ENCODE measurements at regions not wholly inside any gene's neighbourhood (a gene's known extent, or its start where the extent isn't known, plus 50 kb on each side); places are given as distances from the start of the nearest gene placed in this dataset.

GRCh38 chr3:40719660-40720287 lies 195.0 kb downstream of the ZNF621 start:
- no peaks in the 10 kb centered on the region for H3K9me3 ChIP-seq
- intact Hi-C loops (cut with DNase I) = no loop called here
- no peak for DNase-seq (ENCODE audit: extremely low spot score in 2 of 2)
- H3K4me3 ChIP-seq = no peak overlapping the region
- H3K27me3 ChIP-seq = no peaks in the 10 kb centered on the region
- no peaks in the 10 kb centered on the region for H3K4me1 ChIP-seq
- no peak overlapping the region for H3K27ac ChIP-seq
- TF ChIP-seq POLR2A (IDR thresholded peaks at IDR 0.05) (no peak), POLR2AphosphoS5 (IDR thresholded peaks at IDR 0.05; ENCODE audit: insufficient read depth in 1 of 2, low read depth in 1 of 2) (no peak)
- TF ChIP-seq, protein P1, sequence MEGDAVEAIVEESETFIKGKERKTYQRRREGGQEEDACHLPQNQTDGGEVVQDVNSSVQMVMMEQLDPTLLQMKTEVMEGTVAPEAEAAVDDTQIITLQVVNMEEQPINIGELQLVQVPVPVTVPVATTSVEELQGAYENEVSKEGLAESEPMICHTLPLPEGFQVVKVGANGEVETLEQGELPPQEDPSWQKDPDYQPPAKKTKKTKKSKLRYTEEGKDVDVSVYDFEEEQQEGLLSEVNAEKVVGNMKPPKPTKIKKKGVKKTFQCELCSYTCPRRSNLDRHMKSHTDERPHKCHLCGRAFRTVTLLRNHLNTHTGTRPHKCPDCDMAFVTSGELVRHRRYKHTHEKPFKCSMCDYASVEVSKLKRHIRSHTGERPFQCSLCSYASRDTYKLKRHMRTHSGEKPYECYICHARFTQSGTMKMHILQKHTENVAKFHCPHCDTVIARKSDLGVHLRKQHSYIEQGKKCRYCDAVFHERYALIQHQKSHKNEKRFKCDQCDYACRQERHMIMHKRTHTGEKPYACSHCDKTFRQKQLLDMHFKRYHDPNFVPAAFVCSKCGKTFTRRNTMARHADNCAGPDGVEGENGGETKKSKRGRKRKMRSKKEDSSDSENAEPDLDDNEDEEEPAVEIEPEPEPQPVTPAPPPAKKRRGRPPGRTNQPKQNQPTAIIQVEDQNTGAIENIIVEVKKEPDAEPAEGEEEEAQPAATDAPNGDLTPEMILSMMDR (IDR thresholded peaks at IDR 0.05) = no peak
- H3K36me3 ChIP-seq = no peaks in the 10 kb centered on the region

DNA sequence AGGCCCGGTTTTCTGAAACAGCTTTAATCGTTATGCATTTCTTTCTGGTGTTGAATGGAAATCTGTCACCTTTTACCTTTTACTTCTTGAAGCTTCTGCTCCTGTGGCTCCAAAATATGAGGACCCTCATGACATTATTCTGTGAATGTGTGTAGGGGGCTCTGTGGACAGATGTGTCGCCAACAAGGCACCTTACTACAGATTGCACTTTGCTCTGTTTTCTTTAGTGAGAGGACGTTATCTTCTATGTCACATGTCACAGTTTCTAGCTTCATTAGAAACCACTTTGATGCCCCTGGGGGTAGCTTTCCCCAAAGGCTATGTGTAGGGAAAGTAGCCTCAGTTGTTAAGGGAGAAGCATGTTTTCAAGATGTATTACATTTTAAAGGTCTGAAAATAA lies 195.6 kb downstream of the ZNF621 start:
- Histone ChIP-seq H3K36me3 (no peaks in the 10 kb centered on the region), H3K27ac (no peak overlapping the region), H3K27me3 (no peaks in the 10 kb centered on the region), H3K4me3 (no peak overlapping the region), H3K4me1 (no peaks in the 10 kb centered on the region), H3K9me3 (no peaks in the 10 kb centered on the region)
- no peak for TF ChIP-seq POLR2AphosphoS5 (IDR thresholded peaks at IDR 0.05; ENCODE audit: insufficient read depth in 1 of 2, low read depth in 1 of 2)
- TF ChIP-seq, protein P1 (IDR thresholded peaks at IDR 0.05) = no peak
- no peak for DNase-seq (ENCODE audit: extremely low spot score in 2 of 2)
- intact Hi-C loops (cut with DNase I) = no loop called here

DNA sequence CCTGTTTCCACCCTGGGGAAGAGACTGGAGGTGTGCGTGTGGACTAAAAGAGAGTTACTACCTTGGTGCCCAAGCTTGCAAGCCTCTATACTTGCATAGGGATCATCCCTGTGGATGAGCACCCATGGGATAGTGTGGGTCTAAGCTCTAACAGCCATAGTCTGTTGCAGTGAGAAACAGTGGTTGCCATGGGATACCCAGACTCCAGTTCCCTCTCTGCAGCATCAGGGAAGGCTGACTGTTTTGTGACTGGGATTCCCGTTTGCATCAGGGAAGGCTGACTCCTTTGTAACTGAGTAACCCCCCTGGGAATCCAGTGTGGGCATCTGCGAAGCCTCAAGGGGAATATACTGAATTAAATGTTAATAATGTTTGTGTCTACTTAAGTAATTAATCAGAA lies 196.1 kb downstream of the ZNF621 start:
- no peak overlapping the region for H3K4me3 ChIP-seq
- no peak for DNase-seq (ENCODE audit: extremely low spot score in 2 of 2)
- H3K4me1 ChIP-seq = no peaks in the 10 kb centered on the region
- no peak overlapping the region for H3K27ac ChIP-seq
- TF ChIP-seq POLR2A (IDR thresholded peaks at IDR 0.05) (no peak), POLR2AphosphoS5 (IDR thresholded peaks at IDR 0.05; ENCODE audit: insufficient read depth in 1 of 2, low read depth in 1 of 2) (no peak)
- TF ChIP-seq, protein P1 (IDR thresholded peaks at IDR 0.05) = no peak
- H3K36me3 ChIP-seq = no peaks in the 10 kb centered on the region
- intact Hi-C loops (cut with DNase I) = no loop called here
- no peaks in the 10 kb centered on the region for H3K9me3 ChIP-seq
- H3K27me3 ChIP-seq = no peaks in the 10 kb centered on the region

DNA sequence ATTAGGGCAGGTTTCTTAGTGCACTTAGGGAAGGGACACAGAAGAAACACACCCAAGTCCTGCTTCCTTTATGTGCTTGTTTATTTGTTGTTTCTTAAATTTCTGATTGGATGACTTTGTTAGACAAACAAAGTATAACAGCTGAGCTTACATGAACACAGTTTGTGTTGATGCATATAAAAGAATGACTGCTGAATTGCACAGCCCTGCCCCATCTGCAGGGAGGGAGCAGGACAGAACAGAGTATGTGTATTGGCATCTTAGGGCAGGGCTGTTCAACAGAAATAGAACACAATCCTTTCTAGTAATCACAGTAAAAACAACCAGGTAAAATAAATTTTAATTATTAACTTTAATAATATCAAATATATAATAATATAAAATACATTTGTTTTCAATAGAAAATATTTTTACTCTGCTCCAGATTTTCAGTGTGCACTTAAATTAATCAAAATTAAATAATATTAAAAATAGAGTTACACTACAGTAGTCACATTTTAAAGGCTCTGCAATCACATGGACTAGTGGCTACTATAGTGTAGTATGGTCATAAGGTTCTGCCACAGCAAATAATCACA lies 198.4 kb downstream of the ZNF621 start:
- no peaks in the 10 kb centered on the region for H3K9me3 ChIP-seq
- H3K4me3 ChIP-seq = no peak overlapping the region
- intact Hi-C loops (cut with DNase I) = no loop called here
- H3K4me1 ChIP-seq = no peaks in the 10 kb centered on the region
- TF ChIP-seq POLR2A (IDR thresholded peaks at IDR 0.05) = no peak
- no peak for TF ChIP-seq POLR2AphosphoS5 (IDR thresholded peaks at IDR 0.05; ENCODE audit: insufficient read depth in 1 of 2, low read depth in 1 of 2)
- TF ChIP-seq, protein P1 (IDR thresholded peaks at IDR 0.05) = no peak
- no peaks in the 10 kb centered on the region for H3K27me3 ChIP-seq
- DNase-seq (ENCODE audit: extremely low spot score in 2 of 2) = no peak
- no peaks in the 10 kb centered on the region for H3K36me3 ChIP-seq
- H3K27ac ChIP-seq = no peak overlapping the region

- Histone ChIP-seq H3K27me3 (no peaks in the 10 kb centered on the region), H3K9me3 (peaks cover 7% of the 10 kb centered on the region), H3K4me1 (no peaks in the 10 kb centered on the region), H3K36me3 (no peaks in the 10 kb centered on the region), H3K4me3 (no peak overlapping the region), H3K27ac (no peak overlapping the region)
- DNase-seq (ENCODE audit: extremely low spot score in 2 of 2) = no peak
- no peak for TF ChIP-seq POLR2A (IDR thresholded peaks at IDR 0.05)
- TF ChIP-seq, protein P1 (IDR thresholded peaks at IDR 0.05) = no peak
- no peak for TF ChIP-seq POLR2AphosphoS5 (IDR thresholded peaks at IDR 0.05; ENCODE audit: insufficient read depth in 1 of 2, low read depth in 1 of 2)
- intact Hi-C loops (cut with DNase I) = no loop called here
Observed at GRCh38 chr3:40725031-40725430, 200.3 kb downstream of the ZNF621 start.
